Hematopoietic multipotent progenitor cell treated with erythropoietin and hydrocortisone succinate and interleukin-3 and kit ligand, for 6 days (in vitro differentiated cells): ENCODE measurements at regions not wholly inside any gene's neighbourhood (a gene's known extent, or its start where the extent isn't known, plus 50 kb on each side); places are given as distances from the start of the nearest gene placed in this dataset.

Experiments used
- DNase-seq: peaks from one replicate; pipeline ENCODE4 v3.0.0-alpha.2; 2015

DNA sequence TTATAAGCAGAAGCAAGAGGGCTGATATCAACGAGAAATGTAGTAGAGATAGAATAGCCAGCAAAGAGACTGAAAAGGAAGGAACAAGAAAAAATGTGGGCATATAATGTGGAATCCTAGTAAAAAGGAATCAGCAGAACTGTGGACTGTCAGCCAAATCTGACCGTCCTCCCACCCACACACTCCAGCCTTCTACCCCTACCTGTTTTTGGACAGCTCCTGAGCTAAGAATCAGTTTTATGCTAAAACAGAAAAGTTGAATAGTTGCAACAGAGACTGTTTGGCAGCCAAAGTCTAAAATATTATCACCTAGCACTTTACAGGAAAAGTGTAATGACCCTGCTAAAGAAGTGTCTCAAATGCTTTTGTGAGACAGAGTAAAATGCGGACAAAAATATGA lies 533.3 kb upstream of the CXADR start:
- no peak for DNase-seq

DNA sequence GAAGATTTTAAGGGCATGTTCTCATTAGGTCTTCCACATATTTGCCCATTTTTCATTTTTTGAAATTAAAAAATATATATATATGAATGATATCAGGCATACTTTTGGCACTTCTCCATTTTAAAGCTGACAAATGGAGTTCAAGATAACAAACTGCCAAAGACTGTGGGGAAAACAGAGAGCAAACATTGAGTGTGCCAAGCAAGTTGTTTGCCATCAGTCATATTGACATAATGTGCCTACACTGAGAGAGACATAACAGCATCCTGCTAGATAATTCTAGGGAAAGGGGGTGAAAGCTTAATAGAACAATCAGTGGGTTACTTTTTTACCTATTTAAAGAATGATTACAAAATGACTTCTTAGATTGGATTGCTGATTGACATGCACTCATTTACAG lies 529.4 kb upstream of the CXADR start:
- no peak for DNase-seq

DNA sequence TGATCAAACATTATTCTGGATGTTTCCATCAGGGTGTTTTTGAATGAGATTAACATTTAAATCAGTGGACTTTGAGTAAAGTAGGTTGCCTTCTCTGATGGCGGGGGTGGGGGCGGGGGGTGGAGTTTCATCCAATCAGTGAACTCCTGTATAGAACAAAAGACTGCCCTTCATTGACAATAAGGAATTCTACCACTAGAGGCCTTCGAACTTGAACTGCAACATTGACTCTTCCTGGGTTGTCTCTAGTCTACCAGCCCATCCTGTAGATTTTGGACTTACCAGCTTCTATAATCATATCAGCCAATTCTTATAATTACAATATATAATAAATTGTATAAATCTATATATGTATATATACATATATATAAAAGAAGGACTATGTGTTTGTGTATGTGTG lies 520.4 kb upstream of the CXADR start:
- no peak for DNase-seq

DNA sequence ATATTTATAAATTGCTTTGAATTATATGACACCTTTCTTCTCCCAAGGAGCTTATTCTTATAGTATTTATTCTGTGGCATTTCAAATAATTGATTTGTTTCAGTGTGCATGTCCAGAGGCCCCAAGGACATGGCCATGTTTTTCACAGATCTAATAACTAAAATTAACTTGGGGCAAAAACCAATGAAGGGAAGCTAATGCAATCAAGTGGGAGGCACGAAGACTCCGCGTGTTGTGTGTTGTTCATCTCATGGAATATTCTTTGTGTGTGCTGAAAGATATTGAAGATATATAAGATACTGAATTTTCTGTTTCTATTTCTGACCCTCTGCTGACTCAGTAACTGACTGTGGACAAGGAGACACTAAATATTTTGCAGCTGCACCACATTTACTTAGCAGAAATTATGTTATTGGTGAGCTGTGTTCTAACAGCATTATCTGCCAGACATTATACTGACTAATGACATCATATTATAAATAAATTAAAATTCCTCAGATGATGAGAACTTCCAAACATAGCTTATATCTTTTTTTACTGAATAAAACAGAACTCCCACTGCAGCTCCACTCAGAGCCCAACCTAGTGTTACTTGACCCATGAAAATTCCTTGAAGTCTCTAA lies 519.3 kb upstream of the CXADR start:
- no peak for DNase-seq

DNA sequence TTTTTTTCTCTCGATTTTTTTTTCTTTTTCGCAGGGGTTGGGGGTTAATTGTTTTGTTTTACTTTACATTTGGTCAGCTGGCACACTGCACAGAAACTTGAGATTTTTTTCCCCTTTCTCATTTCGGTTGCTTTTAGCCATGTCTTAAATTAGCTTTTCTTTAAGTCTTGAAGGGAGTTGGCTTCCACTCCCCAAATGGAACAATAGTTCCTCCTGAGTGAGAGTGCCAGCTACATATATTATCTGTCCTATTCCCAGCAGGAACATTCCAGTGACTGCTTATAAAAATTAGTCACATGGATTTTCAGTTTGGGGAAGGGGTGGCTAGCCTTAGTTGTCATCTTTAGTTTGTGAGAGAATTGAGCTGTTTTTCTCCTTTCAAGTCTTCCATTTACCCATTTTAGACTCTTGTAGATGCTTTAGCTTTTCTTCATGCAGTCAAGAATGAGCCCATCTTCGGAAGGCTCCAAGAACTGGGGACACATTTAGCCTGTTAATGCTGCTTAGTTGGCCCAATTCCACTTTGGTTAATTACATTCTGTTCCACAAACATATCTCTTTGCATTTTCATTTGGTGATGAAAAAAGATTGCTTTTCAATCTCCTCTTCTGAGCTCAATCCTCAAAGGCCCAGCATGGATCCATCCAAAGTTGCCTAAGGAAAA lies 510.1 kb upstream of the CXADR start:
- DNase-seq: no peak

DNA sequence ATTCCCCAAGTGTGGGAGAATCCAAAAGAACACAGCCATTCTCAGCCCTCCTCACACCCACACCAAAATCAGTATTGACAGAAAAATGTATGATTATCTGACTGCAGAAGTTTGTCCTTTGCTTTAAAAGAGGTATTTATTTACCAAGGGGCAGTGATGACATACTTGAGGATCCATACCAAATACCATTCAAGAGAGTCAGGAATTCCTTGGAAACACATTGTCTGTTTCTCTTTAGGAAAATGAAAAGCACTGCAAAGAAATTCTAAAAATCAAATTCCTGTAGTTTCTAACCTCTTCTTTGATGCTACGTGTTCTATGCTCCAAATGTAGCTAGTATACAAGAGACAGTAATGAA lies 509.6 kb upstream of the CXADR start:
- DNase-seq: no peak

DNA sequence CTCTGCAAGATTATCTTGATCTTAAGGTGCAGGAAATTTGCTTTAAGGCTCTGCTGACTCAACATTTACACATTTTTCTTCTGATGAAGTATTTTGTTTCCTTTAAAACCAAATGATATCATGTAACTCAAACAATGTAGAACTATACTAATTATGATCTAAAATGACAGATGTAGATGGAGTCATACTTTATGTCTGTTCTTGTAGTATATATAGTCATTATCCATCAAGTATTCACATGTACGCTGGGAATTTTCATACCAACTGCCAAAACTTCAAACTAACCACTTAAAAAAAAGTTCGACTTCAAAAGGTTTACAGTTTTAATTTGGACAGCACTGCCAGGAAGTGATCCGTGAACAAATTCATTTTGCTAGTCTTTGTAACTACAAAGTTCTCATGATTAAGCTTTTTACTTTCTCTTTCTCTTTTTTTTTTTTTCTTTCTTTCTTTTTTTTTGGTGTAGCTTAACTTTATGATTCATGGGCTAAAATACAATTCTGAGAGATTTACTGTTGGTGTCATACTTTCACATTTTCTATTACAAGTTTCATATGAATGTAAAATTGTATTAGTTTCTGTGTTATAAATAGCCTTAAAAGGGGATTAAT lies 509.0 kb upstream of the CXADR start:
- DNase-seq: no peak

DNA sequence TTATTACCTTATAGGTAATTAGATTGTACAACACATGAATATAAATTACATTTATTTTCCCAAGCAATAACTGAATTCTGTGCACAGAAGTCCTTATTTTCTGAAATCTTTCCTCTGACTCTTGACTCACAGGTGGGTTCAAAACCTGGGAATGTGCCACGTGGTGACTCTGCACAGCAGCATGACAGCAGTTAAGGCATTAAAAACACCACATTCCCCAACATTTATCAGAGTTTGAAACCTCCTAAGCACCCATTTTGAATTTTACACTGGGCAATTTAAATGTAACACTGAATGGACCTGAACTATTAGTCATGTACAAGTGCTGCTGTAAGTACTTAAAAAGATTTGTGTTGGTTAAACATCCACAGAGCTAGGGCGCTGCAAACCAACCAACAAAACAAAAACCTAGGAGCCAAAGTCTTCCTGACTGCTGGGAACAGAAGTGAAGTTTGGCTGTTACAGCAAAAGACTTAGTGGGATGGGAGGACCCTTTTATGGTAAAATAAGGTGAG lies 480.6 kb upstream of the CXADR start:
- no peak for DNase-seq

DNA sequence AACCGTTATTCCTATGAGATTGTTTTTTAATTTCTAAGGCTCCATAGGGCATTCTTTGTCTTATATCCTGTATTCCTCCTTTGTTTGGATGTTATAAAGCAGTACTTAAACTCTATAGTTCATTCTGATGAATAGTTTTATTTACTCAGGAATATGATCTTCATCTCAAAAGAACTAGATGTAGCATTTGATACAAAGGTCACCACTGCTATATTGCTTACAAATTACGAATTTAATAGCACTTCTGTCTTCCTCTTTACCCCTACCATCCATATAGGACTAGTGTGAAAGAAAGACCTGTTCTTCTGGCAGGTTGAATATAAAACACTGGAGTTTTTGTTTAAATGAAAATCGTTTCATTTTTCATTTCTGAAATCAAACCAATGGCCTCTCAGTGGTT lies 468.1 kb upstream of the CXADR start:
- DNase-seq: no peak

DNA sequence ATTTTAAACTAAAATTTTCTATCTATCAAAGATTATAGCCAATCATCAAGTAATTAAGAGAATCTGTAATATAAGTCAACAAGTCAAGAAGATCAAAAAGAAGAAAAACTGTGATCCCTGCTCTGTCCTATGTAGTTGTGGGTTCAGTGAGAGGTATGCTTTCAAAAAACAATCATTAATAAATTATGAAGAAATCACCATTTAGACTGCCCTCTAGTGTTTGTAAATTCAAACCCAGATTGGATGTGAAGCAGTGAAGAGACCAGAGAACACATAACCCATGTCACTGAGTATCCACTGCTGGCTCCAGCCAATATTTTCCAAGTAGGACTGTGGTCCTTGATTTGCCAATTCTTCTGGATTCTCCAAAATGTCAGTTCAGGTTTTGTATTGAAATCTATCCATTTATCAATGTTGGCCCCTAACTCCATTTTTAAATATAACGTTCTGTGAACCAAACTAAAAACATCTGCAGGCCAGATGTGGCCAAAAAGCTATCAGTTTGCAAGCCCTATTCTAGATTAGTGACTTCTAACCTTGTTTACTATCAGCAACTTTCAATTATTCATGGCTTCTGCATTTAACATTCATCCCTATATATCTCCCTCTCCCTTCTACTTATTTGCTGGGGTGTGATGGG lies 467.5 kb upstream of the CXADR start:
- peak; percentile 42 for DNase-seq

DNA sequence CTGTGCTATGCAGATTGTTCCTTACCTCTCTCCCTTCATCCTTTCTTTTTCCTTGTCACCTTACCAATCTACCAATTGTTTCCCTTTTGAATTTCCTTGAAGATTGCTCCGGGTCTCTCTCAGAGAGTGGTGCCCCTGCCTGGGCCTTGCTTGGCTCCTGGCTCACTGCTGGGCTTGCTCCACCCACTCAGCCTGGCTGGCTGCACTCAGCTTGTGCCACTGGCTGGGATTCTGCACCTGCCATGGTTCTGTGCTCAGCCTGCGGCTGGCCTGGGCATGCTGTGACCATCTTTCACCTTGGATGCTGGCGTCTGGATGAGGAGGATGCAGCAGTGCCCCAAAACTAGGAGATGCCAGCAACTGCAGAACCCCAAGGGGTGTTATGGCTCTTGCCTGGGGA lies 463.9 kb upstream of the CXADR start:
- DNase-seq: no peak

DNA sequence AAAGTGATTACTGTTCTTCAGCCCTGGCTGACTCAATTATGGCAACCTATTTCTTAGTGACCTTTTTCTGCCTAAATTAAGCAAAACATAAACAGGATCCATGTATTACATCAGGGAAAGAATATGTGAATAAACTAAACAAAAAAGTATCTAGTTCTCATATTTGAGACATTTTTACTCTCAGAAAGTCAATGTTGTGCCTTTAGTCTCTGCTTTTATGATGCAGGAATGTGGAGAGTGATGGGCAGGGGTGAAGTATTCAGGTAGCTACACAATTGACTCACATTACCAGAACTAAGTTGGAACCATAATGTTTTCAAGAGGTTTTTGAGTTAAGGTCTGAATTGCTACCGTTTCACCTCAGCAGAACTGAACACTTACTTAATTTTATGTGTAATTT lies 462.7 kb upstream of the CXADR start:
- no peak for DNase-seq

DNA sequence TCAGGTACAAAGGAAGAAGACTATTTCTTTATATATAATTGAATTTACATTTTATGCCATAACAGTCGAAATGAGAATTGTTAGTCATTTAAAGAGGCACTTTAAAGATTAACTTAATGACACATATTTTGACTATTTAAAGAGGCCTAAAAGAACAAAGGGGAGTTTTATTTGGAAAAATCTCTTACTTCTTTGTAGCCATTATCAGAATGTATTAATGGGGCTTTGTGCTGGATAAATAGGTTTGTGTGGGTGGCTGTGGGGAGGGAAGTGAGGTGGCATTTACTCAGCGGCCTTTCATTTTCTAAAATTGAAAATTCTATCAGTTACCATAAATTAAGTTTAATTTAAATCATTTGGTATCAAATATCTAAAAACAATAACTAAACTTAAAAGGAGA lies 462.2 kb upstream of the CXADR start:
- DNase-seq: no peak

DNA sequence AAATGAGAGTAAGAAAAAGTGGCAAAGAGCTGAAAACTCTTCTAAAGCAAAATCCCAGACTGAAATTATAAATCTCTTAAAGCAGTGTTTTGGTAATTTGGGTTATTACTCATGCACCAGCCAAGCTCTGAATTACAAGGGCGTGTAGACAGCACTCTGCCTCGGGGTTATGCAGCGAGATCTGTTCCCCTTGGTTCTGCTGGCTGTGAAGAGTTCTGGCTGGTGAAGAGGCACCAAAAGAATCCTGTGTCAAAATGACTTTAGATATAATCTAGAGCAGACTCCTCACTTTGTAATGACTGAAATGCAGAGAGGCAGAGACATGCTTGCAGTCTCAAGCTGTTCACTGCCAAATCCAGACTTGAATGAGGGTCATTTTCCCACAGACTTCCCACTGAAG lies 461.8 kb upstream of the CXADR start:
- DNase-seq: no peak

DNA sequence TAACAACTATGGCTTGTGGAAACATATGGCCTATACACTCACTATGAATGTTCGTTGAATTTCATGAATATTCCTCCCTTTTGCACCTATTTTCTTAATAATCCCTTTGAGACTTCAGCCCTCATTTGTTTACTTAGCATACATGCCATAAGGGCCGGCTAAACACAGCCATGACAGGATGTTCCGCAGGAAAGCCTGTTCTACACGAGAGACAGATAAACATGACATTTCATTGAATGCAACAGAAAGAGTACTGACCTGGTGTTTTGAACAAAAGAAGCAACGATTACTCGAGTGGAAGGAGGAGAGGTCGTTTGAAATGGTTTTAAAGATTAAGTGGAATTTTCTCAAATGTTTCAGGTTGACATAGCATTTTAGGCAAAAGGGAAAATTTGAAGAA lies 459.5 kb upstream of the CXADR start:
- DNase-seq: no peak

DNA sequence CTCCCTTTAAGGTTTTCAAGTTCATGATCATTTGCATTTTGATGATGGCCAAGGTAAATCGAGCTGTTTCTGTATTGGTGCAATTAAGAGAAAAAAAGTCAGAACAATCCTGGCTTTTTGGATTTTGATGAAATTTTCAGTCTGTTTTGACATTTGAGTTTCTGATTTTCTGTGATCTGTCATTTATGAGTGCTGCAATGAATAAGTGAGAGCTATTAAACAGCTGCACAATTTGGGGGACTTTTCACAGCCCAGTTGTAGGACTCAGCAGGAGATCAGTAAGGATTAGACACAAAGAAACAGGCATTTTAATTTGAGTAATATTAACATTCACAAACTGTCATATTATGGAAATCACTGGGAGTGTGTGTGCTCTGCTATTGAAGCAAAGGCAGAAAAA lies 452.9 kb upstream of the CXADR start:
- no peak for DNase-seq

DNA sequence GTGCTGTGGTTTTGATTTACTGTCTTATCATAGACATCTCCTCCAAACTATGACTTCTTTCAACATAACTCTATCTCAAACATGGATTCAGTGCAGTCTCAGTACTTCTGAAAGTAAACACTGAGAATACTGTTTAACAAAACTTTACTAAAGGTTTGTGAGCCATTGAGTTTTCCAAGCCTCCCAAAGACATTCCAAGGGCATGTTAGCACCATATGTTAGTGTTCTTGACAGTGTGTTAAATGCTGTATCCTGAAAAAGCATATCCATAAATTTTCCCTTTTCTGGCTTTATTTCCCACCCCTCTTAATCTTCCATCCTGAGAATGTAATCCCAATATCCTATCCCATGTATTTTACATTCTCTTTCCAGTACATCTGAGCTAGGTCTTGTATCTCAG lies 446.8 kb upstream of the CXADR start:
- DNase-seq: no peak

DNA sequence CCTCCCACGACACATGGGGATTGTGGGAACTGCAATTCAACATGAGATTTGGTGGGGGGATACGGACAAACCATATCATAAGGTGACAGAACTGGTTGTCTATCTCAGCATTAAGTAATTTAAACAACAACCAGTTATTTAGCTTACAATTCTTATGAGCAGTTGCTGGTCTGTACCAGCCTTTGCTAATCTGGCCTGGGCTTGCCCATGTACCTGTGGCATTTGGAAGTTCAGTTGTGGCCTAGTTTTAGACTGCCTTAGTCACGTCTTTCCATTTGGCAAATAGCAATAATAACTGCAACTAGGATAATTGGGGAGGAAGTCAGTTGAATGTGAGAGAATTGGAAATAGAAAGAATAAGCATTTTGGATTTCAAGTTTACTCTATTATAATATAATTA lies 441.8 kb upstream of the CXADR start:
- DNase-seq: no peak

DNA sequence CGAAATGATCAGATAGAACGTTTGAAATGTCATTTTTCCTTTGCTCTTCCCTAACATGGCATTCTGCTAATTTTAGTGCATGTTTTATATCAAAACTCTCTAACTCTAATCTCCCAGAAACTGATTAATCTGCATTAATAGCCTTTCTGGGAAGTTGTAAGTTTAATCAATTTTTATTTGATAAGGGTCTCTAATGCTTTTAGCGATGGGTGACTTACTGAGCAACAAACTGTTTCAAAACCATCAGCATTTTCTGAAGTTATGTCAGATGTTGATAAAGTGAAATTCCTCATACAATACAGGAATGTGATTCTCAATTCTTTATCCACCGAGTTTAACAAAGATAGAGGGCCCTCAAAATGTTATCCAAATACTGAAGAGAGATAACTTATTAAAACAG lies 431.6 kb upstream of the CXADR start:
- no peak for DNase-seq

DNA sequence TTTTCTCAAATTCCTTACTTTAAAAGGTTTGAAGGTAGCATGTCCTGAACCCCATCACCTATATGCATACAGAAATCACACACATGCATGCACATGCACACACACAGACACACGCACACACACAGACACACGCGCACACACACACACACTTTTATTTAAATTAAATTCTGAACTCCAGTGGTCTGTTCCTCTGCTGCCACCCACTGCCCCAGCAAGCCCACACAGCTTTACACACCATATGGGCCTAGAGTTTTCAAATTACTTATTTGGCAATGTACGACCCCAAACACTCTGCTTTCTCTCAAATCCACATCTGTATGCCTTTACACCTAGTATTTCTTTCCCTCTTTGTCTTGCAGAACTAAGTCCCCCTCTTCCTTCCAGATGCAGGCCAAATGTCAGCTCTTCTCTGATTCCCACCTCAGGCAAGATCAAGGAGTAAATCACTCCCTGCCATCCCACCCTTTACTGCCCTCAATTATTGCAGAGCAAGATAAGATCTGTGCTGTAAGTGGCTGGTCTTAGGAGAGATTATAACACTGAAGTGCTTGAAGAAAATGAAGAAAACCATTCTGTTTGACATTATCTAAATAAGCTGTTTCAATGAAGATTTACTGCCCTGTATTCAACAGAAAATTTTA lies 429.9 kb upstream of the CXADR start:
- no peak for DNase-seq

DNA sequence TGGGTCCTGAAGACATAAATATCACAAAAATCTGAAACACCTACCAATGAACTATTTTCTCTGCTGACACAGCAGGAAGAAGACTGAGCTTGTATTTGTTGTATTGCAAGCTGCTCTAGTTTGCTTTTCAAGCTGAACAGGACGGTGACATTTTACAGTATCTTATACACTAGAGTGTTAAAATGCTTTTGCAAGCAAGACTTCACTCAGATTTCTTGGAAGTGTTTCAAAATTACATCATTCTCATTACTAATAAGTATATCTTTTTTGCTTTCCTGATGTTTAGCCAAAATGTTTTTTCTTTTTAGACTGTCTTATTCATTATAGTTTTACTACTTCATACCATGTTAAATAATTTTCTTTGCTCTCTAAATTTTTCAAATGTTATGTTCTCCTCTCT lies 427.1 kb upstream of the CXADR start:
- DNase-seq: no peak

DNA sequence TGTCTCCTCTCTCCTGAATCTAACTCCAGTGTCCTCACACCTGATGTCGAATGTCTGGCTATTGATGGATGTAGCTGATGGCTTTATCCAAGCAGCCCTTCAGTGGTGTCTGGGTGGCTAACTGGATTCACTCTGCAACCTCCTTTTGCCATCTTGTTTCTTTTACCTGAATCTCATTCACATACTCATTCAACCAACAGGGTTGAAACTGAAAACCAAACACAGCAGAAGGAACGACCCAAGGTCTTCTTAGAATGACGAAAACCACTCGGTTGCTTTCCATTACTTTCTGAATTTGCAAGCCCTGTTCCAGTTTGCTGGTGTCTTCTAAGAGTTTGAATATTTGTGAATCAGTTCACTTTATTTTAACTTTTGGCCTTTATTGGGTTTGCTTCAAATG lies 424.3 kb upstream of the CXADR start:
- no peak for DNase-seq

DNA sequence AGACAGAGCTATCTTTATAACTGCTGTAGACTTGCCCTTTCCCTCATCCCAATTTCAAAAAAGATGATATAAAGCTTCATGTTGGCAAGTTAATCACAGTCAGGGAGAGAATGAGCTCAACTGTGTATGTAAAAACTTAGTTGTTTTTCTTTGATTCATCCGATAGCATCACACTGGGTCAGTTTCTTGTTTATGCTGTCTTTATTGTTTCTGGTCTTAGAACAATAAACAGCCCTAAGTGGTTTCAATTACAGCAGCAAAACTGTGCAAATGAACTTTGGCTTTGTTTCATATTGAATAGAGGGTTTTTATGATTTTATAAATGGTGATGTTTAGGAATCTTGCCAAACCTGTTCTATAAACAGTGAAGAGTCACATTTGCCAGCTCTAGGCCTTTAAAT lies 423.8 kb upstream of the CXADR start:
- no peak for DNase-seq

DNA sequence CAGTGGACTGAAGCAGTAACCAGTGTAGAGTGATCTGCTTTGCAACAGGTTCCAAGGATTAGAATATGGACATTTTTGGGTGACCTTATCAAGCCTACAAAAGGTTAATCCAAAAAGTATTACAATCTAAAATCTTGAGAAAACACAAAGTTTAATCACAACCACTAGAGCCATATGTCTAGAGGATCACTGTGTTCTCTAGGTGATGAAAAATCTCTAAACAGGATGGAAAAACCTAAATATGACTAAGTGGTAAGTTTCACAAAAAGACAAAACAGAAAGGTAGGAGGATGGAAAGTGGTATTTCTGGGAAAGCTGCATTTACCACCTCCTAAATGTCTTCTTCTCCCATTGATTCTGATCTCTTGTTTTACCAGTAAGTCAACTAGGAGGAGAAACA lies 411.1 kb upstream of the CXADR start:
- no peak for DNase-seq
